HEK293T (cell line): ENCODE measurements at regions not wholly inside any gene's neighbourhood (a gene's known extent, or its start where the extent isn't known, plus 50 kb on each side); places are given as distances from the start of the nearest gene placed in this dataset.

Experiments
- CTCF ChIA-PET: fragments of 350-600 bp; formaldehyde crosslinking; extraction: SDS; loops from one replicate; lab custom pipeline; 2021; ENCODE audit warnings: antibody characterized with exemption, inconsistent platforms; lab: Yijun Ruan, JAX
- POLR2A ChIA-PET: fragments of 350-600 bp; formaldehyde crosslinking; extraction: SDS; loops from one replicate; lab custom pipeline; 2020; ENCODE audit warnings: antibody characterized with exemption, inconsistent platforms; lab: Yijun Ruan, JAX
- DNase-seq: peaks from one replicate; pipeline ENCODE4 v3.0.0; 2012; ENCODE audit warnings: mixed read lengths; ENCODE audit errors: extremely low spot score
- ARNT ChIP-seq: fragments of 450-650 bp; IDR thresholded peaks from 2 replicates; pipeline ENCODE4 v1.6.1; 2017; ENCODE audit warnings: mild to moderate bottlenecking
- BHLHE40 ChIP-seq: fragments of 450-650 bp; IDR thresholded peaks from 2 replicates; pipeline ENCODE4 v1.6.1; 2016; ENCODE audit warnings: mild to moderate bottlenecking, moderate library complexity, borderline replicate concordance
- CTBP1 ChIP-seq: fragments of 450-650 bp; IDR thresholded peaks from 2 replicates; pipeline ENCODE4 v1.6.1; 2016; ENCODE audit warnings: borderline replicate concordance
- ELF4 ChIP-seq: fragments of 450-650 bp; IDR thresholded peaks from 2 replicates; pipeline ENCODE4 v1.6.1; 2017; ENCODE audit warnings: antibody characterized with exemption
- FOXA1 ChIP-seq: fragments of 450-650 bp; IDR thresholded peaks from 2 replicates; pipeline ENCODE4 v1.6.1; 2016; ENCODE audit warnings: mild to moderate bottlenecking
- FOXK2 ChIP-seq: fragments of 450-650 bp; IDR thresholded peaks from 2 replicates; pipeline ENCODE4 v1.6.1; 2016; ENCODE audit warnings: mild to moderate bottlenecking
- FOXM1 ChIP-seq: fragments of 450-650 bp; IDR thresholded peaks from 2 replicates; pipeline ENCODE4 v1.6.1; 2017; ENCODE audit warnings: mild to moderate bottlenecking, borderline replicate concordance
- HDGF ChIP-seq: fragments of 450-650 bp; IDR thresholded peaks from 2 replicates; pipeline ENCODE4 v1.6.1; 2017; ENCODE audit warnings: antibody characterized with exemption, borderline replicate concordance
- L3MBTL2 ChIP-seq: fragments of 450-650 bp; conservative IDR thresholded peaks from 2 replicates; pipeline ENCODE4 v1.6.1; 2016; ENCODE audit warnings: mild to moderate bottlenecking
- LEF1 ChIP-seq: fragments of 450-650 bp; IDR thresholded peaks from 2 replicates; pipeline ENCODE4 v1.6.1; 2017; ENCODE audit warnings: mild to moderate bottlenecking, borderline replicate concordance
- NFRKB ChIP-seq: fragments of 450-650 bp; IDR thresholded peaks from 2 replicates; pipeline ENCODE4 v1.6.1; 2016; ENCODE audit warnings: mild to moderate bottlenecking, moderate library complexity
- PKNOX1 ChIP-seq: fragments of 450-650 bp; IDR thresholded peaks from 2 replicates; pipeline ENCODE4 v1.6.1; 2016
- SP1 ChIP-seq: fragments of 450-650 bp; IDR thresholded peaks from 2 replicates; pipeline ENCODE4 v1.6.1; 2017
- SUZ12 ChIP-seq: fragments of 450-650 bp; IDR thresholded peaks from 2 replicates; pipeline ENCODE4 v1.6.1; 2016; ENCODE audit warnings: mild to moderate bottlenecking
- TARDBP ChIP-seq: fragments of 450-650 bp; IDR thresholded peaks from 2 replicates; pipeline ENCODE4 v1.6.1; 2016
- ZNF384 ChIP-seq: fragments of 450-650 bp; IDR thresholded peaks from 2 replicates; pipeline ENCODE4 v1.6.1; 2016

GRCh38 chr3:163924600-163924999 is 1153.7 kb downstream of the SI start:
- ChIA-PET CTCF (no interaction called here), POLR2A (no interaction called here)
- TF ChIP-seq PKNOX1: no peak
- TF ChIP-seq ZNF384: no peak
- no peak for TF ChIP-seq FOXM1
- TF ChIP-seq SP1: no peak
- no peak for TF ChIP-seq TARDBP
- no peak for TF ChIP-seq HDGF
- no peak for TF ChIP-seq SUZ12
- TF ChIP-seq LEF1: no peak
- TF ChIP-seq ARNT: no peak
- TF ChIP-seq FOXK2: no peak
- TF ChIP-seq ELF4: no peak
- no peak for TF ChIP-seq FOXA1
- no peak for TF ChIP-seq L3MBTL2
- TF ChIP-seq NFRKB: no peak
- no peak for TF ChIP-seq BHLHE40
- no peak for DNase-seq

GRCh38 chr3:163919154-163919553 is 1159.1 kb downstream of the SI start:
- TF ChIP-seq HDGF (no peak), LEF1 (no peak), CTBP1 (no peak), FOXM1 (no peak), ZNF384 (no peak), BHLHE40 (no peak), ELF4 (no peak), TARDBP (no peak), ARNT (no peak), FOXK2 (no peak), FOXA1 (no peak)
- CTCF ChIA-PET: no interaction called here
- POLR2A ChIA-PET: no interaction called here
- no peak for DNase-seq

- ChIA-PET CTCF (no interaction called here), POLR2A (no interaction called here)
- peak; percentile 14 for DNase-seq
- TF ChIP-seq HDGF (no peak), FOXM1 (no peak), L3MBTL2 (no peak), BHLHE40 (no peak), NFRKB (no peak), ARNT (no peak), LEF1 (no peak), ELF4 (no peak), TARDBP (no peak), FOXA1 (no peak), CTBP1 (no peak), SUZ12 (no peak), SP1 (no peak), PKNOX1 (no peak), ZNF384 (no peak), FOXK2 (no peak)
These were observed 1161.4 kb downstream of the SI start for GRCh38 chr3:163916596-163917560.

GRCh38 chr3:163915280-163915679 is 1163.0 kb downstream of the SI start:
- TF ChIP-seq TARDBP (no peak), CTBP1 (no peak), HDGF (no peak), ARNT (no peak), ELF4 (no peak), SP1 (no peak), L3MBTL2 (no peak), FOXK2 (no peak), FOXM1 (no peak), PKNOX1 (no peak), FOXA1 (no peak), NFRKB (no peak), LEF1 (no peak), SUZ12 (no peak), BHLHE40 (no peak), ZNF384 (no peak)
- ChIA-PET CTCF (no interaction called here), POLR2A (no interaction called here)
- DNase-seq: no peak

GRCh38 chr3:163914567-163914966 is 1163.7 kb downstream of the SI start:
- no peak for TF ChIP-seq FOXA1
- TF ChIP-seq ZNF384: no peak
- no peak for TF ChIP-seq SUZ12
- TF ChIP-seq SP1: no peak
- no peak for TF ChIP-seq TARDBP
- no peak for TF ChIP-seq ARNT
- no peak for TF ChIP-seq HDGF
- no peak for TF ChIP-seq L3MBTL2
- TF ChIP-seq PKNOX1: no peak
- TF ChIP-seq LEF1: no peak
- TF ChIP-seq FOXK2: no peak
- no peak for TF ChIP-seq FOXM1
- no peak for TF ChIP-seq ELF4
- no peak for TF ChIP-seq CTBP1
- no peak for TF ChIP-seq NFRKB
- no peak for TF ChIP-seq BHLHE40
- ChIA-PET CTCF (no interaction called here), POLR2A (no interaction called here)
- DNase-seq: no peak
